ENCODE measurements at regions not wholly inside any gene's neighbourhood (a gene's known extent, or its start where the extent isn't known, plus 50 kb on each side); places are given as distances from the start of the nearest gene placed in this dataset.
A peak's percentile ranks its signal among the peaks of the same experiment; 100 is the strongest.

DNA sequence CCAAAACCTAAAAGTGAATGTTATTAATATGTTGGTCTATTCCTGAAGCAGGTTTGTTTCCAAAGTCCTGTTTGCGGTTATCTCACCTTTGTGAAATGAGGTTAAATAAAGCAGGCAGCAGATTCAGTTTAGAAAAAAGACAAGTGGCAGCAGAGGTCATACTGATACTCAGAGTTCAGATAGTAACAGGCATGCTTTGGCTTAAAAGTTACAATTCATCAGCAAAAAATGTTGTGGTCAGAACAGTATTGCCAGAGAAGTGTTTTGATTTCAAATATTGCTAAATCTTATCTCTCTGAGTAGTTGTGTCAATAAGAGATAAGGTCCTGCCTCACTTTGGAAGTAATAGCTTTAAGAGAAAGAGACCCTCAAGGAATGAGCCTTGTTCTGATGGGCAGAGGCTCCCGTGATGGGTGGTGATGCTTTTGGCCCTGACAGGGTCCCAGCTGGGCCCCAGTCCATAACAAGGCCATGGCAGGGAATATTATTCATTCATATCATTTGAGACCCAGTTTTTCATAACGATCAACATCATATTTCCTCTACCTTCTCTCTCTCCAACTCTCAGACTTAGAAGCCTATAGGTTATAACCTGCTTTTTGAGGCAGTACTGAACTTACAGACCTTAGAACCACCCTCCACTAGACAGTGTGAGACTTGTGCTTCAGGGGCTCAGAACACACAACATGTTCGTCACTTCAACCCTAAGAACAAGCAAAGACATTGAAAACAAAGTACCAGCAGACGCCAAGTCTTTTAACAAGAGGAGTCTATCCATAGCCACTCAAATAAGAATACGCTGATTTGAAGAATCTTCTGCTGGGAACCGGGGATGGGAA, 58.5 kb upstream of the AHR start (continued):
- TF ChIP-seq, protein P1, sequence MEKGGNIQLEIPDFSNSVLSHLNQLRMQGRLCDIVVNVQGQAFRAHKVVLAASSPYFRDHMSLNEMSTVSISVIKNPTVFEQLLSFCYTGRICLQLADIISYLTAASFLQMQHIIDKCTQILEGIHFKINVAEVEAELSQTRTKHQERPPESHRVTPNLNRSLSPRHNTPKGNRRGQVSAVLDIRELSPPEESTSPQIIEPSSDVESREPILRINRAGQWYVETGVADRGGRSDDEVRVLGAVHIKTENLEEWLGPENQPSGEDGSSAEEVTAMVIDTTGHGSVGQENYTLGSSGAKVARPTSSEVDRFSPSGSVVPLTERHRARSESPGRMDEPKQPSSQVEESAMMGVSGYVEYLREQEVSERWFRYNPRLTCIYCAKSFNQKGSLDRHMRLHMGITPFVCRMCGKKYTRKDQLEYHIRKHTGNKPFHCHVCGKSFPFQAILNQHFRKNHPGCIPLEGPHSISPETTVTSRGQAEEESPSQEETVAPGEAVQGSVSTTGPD (CRISPR knock-in tag; IDR thresholded peaks at IDR 0.05), result no peak
- TF ChIP-seq NFIC (IDR thresholded peaks at IDR 0.05; ENCODE audit: low read length), result peak; percentile 88
- peak; percentile 53; the same call in 1 of the 2 replicates for TF ChIP-seq PHF21A (CRISPR knock-in tag; IDR thresholded peaks at IDR 0.05)
- TF ChIP-seq TEAD3 (CRISPR knock-in tag; optimal IDR thresholded peaks at IDR 0.05; ENCODE audit: borderline replicate concordance), result peak; percentile 50
- peak; percentile 61; the same call in 1 of the 2 replicates for TF ChIP-seq FOXA1 (IDR thresholded peaks at IDR 0.05)
- TF ChIP-seq FOXA1 (CRISPR knock-in tag; IDR thresholded peaks at IDR 0.05), result peak; percentile 92
- peak; percentile 85 for TF ChIP-seq TCF7 (IDR thresholded peaks at IDR 0.05; ENCODE audit: low read depth)
- 0 out of 2 replicates have a peak, but pooled peaks have one; percentile 48 for TF ChIP-seq MBD4 (IDR thresholded peaks at IDR 0.05; ENCODE audit: borderline replicate concordance, low read length)
- TF ChIP-seq, protein P2, sequence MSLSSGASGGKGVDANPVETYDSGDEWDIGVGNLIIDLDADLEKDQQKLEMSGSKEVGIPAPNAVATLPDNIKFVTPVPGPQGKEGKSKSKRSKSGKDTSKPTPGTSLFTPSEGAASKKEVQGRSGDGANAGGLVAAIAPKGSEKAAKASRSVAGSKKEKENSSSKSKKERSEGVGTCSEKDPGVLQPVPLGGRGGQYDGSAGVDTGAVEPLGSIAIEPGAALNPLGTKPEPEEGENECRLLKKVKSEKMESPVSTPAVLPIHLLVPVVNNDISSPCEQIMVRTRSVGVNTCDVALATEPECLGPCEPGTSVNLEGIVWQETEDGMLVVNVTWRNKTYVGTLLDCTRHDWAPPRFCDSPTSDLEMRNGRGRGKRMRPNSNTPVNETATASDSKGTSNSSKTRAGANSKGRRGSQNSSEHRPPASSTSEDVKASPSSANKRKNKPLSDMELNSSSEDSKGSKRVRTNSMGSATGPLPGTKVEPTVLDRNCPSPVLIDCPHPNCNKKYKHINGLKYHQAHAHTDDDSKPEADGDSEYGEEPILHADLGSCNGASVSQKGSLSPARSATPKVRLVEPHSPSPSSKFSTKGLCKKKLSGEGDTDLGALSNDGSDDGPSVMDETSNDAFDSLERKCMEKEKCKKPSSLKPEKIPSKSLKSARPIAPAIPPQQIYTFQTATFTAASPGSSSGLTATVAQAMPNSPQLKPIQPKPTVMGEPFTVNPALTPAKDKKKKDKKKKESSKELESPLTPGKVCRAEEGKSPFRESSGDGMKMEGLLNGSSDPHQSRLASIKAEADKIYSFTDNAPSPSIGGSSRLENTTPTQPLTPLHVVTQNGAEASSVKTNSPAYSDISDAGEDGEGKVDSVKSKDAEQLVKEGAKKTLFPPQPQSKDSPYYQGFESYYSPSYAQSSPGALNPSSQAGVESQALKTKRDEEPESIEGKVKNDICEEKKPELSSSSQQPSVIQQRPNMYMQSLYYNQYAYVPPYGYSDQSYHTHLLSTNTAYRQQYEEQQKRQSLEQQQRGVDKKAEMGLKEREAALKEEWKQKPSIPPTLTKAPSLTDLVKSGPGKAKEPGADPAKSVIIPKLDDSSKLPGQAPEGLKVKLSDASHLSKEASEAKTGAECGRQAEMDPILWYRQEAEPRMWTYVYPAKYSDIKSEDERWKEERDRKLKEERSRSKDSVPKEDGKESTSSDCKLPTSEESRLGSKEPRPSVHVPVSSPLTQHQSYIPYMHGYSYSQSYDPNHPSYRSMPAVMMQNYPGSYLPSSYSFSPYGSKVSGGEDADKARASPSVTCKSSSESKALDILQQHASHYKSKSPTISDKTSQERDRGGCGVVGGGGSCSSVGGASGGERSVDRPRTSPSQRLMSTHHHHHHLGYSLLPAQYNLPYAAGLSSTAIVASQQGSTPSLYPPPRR (CRISPR knock-in tag; IDR thresholded peaks at IDR 0.05; ENCODE audit: borderline replicate concordance), result peak; percentile 99
- TF ChIP-seq BHLHE40 (IDR thresholded peaks at IDR 0.05; ENCODE audit: low read length), result peak; percentile 27; the same call in 1 of the 2 replicates
- TF ChIP-seq ZSCAN31 (CRISPR knock-in tag; IDR thresholded peaks at IDR 0.05; ENCODE audit: low read depth), result no peak
- peak; percentile 53 for TF ChIP-seq ATF1 (CRISPR knock-in tag; IDR thresholded peaks at IDR 0.05)
- TF ChIP-seq, protein P3, sequence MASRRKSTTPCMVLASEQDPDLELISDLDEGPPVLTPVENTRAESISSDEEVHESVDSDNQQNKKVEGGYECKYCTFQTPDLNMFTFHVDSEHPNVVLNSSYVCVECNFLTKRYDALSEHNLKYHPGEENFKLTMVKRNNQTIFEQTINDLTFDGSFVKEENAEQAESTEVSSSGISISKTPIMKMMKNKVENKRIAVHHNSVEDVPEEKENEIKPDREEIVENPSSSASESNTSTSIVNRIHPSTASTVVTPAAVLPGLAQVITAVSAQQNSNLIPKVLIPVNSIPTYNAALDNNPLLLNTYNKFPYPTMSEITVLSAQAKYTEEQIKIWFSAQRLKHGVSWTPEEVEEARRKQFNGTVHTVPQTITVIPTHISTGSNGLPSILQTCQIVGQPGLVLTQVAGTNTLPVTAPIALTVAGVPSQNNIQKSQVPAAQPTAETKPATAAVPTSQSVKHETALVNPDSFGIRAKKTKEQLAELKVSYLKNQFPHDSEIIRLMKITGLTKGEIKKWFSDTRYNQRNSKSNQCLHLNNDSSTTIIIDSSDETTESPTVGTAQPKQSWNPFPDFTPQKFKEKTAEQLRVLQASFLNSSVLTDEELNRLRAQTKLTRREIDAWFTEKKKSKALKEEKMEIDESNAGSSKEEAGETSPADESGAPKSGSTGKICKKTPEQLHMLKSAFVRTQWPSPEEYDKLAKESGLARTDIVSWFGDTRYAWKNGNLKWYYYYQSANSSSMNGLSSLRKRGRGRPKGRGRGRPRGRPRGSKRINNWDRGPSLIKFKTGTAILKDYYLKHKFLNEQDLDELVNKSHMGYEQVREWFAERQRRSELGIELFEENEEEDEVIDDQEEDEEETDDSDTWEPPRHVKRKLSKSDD (CRISPR knock-in tag; IDR thresholded peaks at IDR 0.05; ENCODE audit: low read depth), result no peak
- TF ChIP-seq MAFK (conservative IDR thresholded peaks at IDR 0.05 in 1 of 2, IDR thresholded peaks at IDR 0.05 in 1 of 2; ENCODE audit: low read length in 2 of 2), result peak; percentile 72
- TF ChIP-seq, protein P4, sequence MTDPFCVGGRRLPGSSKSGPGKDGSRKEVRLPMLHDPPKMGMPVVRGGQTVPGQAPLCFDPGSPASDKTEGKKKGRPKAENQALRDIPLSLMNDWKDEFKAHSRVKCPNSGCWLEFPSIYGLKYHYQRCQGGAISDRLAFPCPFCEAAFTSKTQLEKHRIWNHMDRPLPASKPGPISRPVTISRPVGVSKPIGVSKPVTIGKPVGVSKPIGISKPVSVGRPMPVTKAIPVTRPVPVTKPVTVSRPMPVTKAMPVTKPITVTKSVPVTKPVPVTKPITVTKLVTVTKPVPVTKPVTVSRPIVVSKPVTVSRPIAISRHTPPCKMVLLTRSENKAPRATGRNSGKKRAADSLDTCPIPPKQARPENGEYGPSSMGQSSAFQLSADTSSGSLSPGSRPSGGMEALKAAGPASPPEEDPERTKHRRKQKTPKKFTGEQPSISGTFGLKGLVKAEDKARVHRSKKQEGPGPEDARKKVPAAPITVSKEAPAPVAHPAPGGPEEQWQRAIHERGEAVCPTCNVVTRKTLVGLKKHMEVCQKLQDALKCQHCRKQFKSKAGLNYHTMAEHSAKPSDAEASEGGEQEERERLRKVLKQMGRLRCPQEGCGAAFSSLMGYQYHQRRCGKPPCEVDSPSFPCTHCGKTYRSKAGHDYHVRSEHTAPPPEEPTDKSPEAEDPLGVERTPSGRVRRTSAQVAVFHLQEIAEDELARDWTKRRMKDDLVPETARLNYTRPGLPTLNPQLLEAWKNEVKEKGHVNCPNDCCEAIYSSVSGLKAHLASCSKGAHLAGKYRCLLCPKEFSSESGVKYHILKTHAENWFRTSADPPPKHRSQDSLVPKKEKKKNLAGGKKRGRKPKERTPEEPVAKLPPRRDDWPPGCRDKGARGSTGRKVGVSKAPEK (CRISPR knock-in tag; IDR thresholded peaks at IDR 0.05; ENCODE audit: borderline replicate concordance), result no peak

All from HepG2 (cell line).